Gastroesophageal sphincter (tissue), 3 donors: ENCODE measurements at regions not wholly inside any gene's neighbourhood (a gene's known extent, or its start where the extent isn't known, plus 50 kb on each side); places are given as distances from the start of the nearest gene placed in this dataset.

Experiments used
- POLR2A ChIP-seq, 2 donors: fragments of 450-650 bp; IDR thresholded peaks; one replicate each; pipeline ENCODE4 v1.6.1; 2017; ENCODE audit warnings: antibody characterized with exemption in 2 of 2, mild to moderate bottlenecking in 2 of 2, moderate library complexity in 1 of 2
- POLR2AphosphoS5 ChIP-seq: sonication (generic); formaldehyde crosslinking; IDR thresholded peaks from one replicate; pipeline ENCODE4 v1.6.1; 2017; ENCODE audit warnings: antibody characterized with exemption
- TF ChIP-seq, protein P1 (sequence below), 4 experiments: fragments of 200-600 bp in 2 of 4; fragments of 450-650 bp in 2 of 4; sonication (generic) in 1 of 4; IDR thresholded peaks; one replicate each; pipeline ENCODE4 v1.5.1; 2017 to 2019; ENCODE audit warnings: antibody characterized with exemption in 4 of 4, mild to moderate bottlenecking in 2 of 4, moderate library complexity in 2 of 4

DNA sequence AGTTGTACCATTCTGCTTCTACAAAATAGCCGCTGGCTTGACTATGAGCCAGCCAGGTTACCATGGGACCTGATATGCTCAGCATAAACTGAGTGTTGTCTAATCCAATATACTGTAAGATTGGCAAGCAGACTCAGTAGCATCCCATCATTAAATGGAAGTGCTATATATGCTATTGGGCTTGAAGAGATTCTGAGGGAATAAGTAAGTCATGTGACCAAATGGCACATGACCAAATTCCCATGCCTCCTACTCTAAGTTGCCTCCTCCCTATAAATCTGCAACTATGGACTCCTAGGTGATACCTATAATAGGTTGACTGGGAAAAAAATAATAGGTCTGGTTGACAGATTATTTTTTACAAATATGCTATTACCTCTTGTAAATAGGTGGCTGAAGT is 698.6 kb downstream of the BRINP3 start:
- TF ChIP-seq, protein P1, sequence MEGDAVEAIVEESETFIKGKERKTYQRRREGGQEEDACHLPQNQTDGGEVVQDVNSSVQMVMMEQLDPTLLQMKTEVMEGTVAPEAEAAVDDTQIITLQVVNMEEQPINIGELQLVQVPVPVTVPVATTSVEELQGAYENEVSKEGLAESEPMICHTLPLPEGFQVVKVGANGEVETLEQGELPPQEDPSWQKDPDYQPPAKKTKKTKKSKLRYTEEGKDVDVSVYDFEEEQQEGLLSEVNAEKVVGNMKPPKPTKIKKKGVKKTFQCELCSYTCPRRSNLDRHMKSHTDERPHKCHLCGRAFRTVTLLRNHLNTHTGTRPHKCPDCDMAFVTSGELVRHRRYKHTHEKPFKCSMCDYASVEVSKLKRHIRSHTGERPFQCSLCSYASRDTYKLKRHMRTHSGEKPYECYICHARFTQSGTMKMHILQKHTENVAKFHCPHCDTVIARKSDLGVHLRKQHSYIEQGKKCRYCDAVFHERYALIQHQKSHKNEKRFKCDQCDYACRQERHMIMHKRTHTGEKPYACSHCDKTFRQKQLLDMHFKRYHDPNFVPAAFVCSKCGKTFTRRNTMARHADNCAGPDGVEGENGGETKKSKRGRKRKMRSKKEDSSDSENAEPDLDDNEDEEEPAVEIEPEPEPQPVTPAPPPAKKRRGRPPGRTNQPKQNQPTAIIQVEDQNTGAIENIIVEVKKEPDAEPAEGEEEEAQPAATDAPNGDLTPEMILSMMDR (IDR thresholded peaks at IDR 0.05) = no peak
- TF ChIP-seq POLR2A (IDR thresholded peaks at IDR 0.05) (no peak), POLR2AphosphoS5 (no peak)
